T-cell (primary cell): ENCODE measurements at regions not wholly inside any gene's neighbourhood (a gene's known extent, or its start where the extent isn't known, plus 50 kb on each side); places are given as distances from the start of the nearest gene placed in this dataset.
"Not testable (repeated sequence)": the region's sequence is repeated elsewhere in the genome, so short reads cannot be mapped to it uniquely, and the experiment has no call there.

ENCODE experiments used
- ATAC-seq, 4 experiments: fragments of 200-7000 bp in 3 of 4; fragments of 150-1000 bp in 1 of 4; cut with Tn5 transposase; replicated peaks in 1 of 4; 1 replicate in 3 of 4; 2 replicates in 1 of 4; pipeline ENCODE4 v1.10.0; 2021; ENCODE audit warnings: moderate library complexity in 3 of 4, mild to moderate bottlenecking in 2 of 4, moderate number of reproducible peaks in 1 of 4
- CTCF ChIA-PET, 2 donors: fragments of 300-600 bp; sonication (Branson Sonifier 250); formaldehyde crosslinking; loops; one replicate each; lab custom pipeline; 2022; ENCODE audit warnings: antibody characterized with exemption in 2 of 2; lab: Charles Lee
- POLR2A ChIA-PET, 2 donors: fragments of 300-600 bp; sonication (Branson Sonifier 250); formaldehyde crosslinking; loops; one replicate each; lab custom pipeline; 2022; ENCODE audit warnings: antibody characterized with exemption in 2 of 2; lab: Charles Lee
- DNase-seq, 35 experiments: peaks; one replicate each; pipeline versions ENCODE4 v3.0.0 to v3.0.0-alpha.2; 2013 to 2023
- H3K27ac ChIP-seq: one replicate; pipeline ENCODE4 v1.5.1; 2013; ENCODE audit warnings: low read length
- H3K27me3 ChIP-seq, 2 experiments: replicated peaks in 1 of 2; 1 replicate in 1 of 2; 2 replicates in 1 of 2; pipeline versions ENCODE4 v1.6.1 to v1.7.0; 2013; ENCODE audit warnings: low read length in 1 of 2, mixed read lengths in 1 of 2; ENCODE audit not compliant: control insufficient read depth in 2 of 2, insufficient read depth in 2 of 2; ENCODE audit errors: extremely low read depth in 1 of 2
- H3K36me3 ChIP-seq, 2 donors: 1 replicate in 1 of 2; 2 replicates in 1 of 2; pipeline versions ENCODE4 v1.6.1 to v1.7.0; 2013; ENCODE audit warnings: low read length in 1 of 2; ENCODE audit not compliant: control insufficient read depth in 2 of 2, insufficient read depth in 1 of 2; ENCODE audit errors: extremely low read depth in 1 of 2
- H3K4me1 ChIP-seq, 2 experiments: 1 replicate in 1 of 2; 2 replicates in 1 of 2; pipeline versions ENCODE4 v1.6.1 to v1.7.0; 2013; ENCODE audit warnings: low read length in 2 of 2, mixed read lengths in 1 of 2; ENCODE audit not compliant: insufficient read depth in 2 of 2, control insufficient read depth in 1 of 2; ENCODE audit errors: extremely low read depth in 1 of 2
- H3K4me3 ChIP-seq, 2 donors: 1 replicate in 1 of 2; 2 replicates in 1 of 2; pipeline versions ENCODE4 v1.5.1 to v1.7.0; 2013; ENCODE audit warnings: mild to moderate bottlenecking in 2 of 2, low read length in 1 of 2, moderate library complexity in 1 of 2; ENCODE audit not compliant: control insufficient read depth in 1 of 2; ENCODE audit errors: extremely low read depth in 1 of 2
- H3K9me3 ChIP-seq: 2 replicates; pipeline ENCODE4 v1.7.0; 2013
- H3K27ac Mint-ChIP-seq, 2 donors: one replicate each; pipeline ENCODE4 v1.8.0; 2020 to 2021; ENCODE audit warnings: mild to moderate bottlenecking in 2 of 2, mixed read lengths in 2 of 2
- H3K27me3 Mint-ChIP-seq, 2 donors: one replicate each; pipeline ENCODE4 v1.8.0; 2021 to 2022; ENCODE audit warnings: mixed read lengths in 2 of 2
- H3K36me3 Mint-ChIP-seq: one replicate; pipeline ENCODE4 v1.8.0; 2021; ENCODE audit warnings: mixed read lengths
- H3K4me1 Mint-ChIP-seq, 3 donors: one replicate each; pipeline ENCODE4 v1.8.0; 2020 to 2022; ENCODE audit warnings: mixed read lengths in 3 of 3, mild to moderate bottlenecking in 1 of 3
- H3K4me3 Mint-ChIP-seq, 3 donors: one replicate each; pipeline ENCODE4 v1.8.0; 2020 to 2022; ENCODE audit warnings: mild to moderate bottlenecking in 3 of 3, mixed read lengths in 3 of 3, moderate library complexity in 3 of 3
- H3K9me3 Mint-ChIP-seq, 3 donors: one replicate each; pipeline ENCODE4 v1.8.0; 2020 to 2022; ENCODE audit warnings: mixed read lengths in 3 of 3
- WGBS: methylation state at CpG from one replicate; pipeline ENCODE4 v1.1.5; 2013; ENCODE audit warnings: missing lambda C conversion rate; ENCODE audit not compliant: insufficient coverage; 5-methylcytosine and 5-hydroxymethylcytosine counted together

- Histone ChIP-seq H3K27me3 (no peaks in the 10 kb centered on the region), H3K9me3 (peaks cover 6% of the 10 kb centered on the region), H3K36me3 (no peaks in the 10 kb centered on the region), H3K4me1 (no peaks in the 10 kb centered on the region), H3K4me3 (no peak overlapping the region), H3K27ac (no peak overlapping the region)
- no peak overlapping the region for H3K4me3 Mint-ChIP-seq
- no peak for DNase-seq
- H3K4me1 Mint-ChIP-seq: no peaks in the 10 kb centered on the region
- ATAC-seq: no peak
- no peak overlapping the region for H3K27ac Mint-ChIP-seq
- CTCF ChIA-PET: no interaction called here
- H3K9me3 Mint-ChIP-seq: peaks cover 0 to 11% (median 5%) of the 10 kb centered on the region in 3 donors
- peaks cover 39% of the 10 kb centered on the region for H3K36me3 Mint-ChIP-seq
- POLR2A ChIA-PET: interaction anchor here in 1 of 2 donors (0.8 kb wide), 1 partner anchor 11 kb away, joined by 4 read pairs; no protein-coding TSS in a partner anchor
- no peaks in the 10 kb centered on the region for H3K27me3 Mint-ChIP-seq
Measured at GRCh38 chr19:20412846-20413245, 152.7 kb downstream of the ZNF737 start.

- Histone ChIP-seq H3K4me3 (no peak overlapping the region), H3K36me3 (no peaks in the 10 kb centered on the region), H3K9me3 (peaks cover 8% of the 10 kb centered on the region), H3K27ac (no peak overlapping the region), H3K4me1 (no peaks in the 10 kb centered on the region), H3K27me3 (no peaks in the 10 kb centered on the region)
- POLR2A ChIA-PET: no interaction called here
- no peak for ATAC-seq
- H3K27me3 Mint-ChIP-seq: no peaks in the 10 kb centered on the region
- H3K27ac Mint-ChIP-seq: no peak overlapping the region
- no peaks in the 10 kb centered on the region for H3K4me1 Mint-ChIP-seq
- CTCF ChIA-PET: no interaction called here
- no peak overlapping the region for H3K4me3 Mint-ChIP-seq
- H3K36me3 Mint-ChIP-seq: peaks cover 31% of the 10 kb centered on the region
- DNase-seq: no peak
- peaks cover 17 to 33% (median 33%) of the 10 kb centered on the region in 3 donors for H3K9me3 Mint-ChIP-seq
Measured at GRCh38 chr19:20397292-20397691, 168.3 kb downstream of the ZNF737 start.

GRCh38 chr19:20388706-20389225 lies 176.8 kb downstream of the ZNF737 start:
- Mint-ChIP-seq H3K27me3 (peaks cover 0 to 3% of the 10 kb centered on the region in 2 donors), H3K9me3 (peaks cover 11 to 55% (median 32%) of the 10 kb centered on the region in 3 donors), H3K36me3 (no peaks in the 10 kb centered on the region), H3K27ac (no peak overlapping the region), H3K4me1 (no peaks in the 10 kb centered on the region), H3K4me3 (no peak overlapping the region)
- Histone ChIP-seq H3K27me3 (no peaks in the 10 kb centered on the region), H3K9me3 (no peaks in the 10 kb centered on the region), H3K4me3 (no peak overlapping the region), H3K27ac (no peak overlapping the region), H3K36me3 (no peaks in the 10 kb centered on the region), H3K4me1 (no peaks in the 10 kb centered on the region)
- CTCF ChIA-PET: no interaction called here
- POLR2A ChIA-PET: no interaction called here
- no peak for ATAC-seq
- no peak for DNase-seq
- no CpG with 5 or more reads among the region's 6 CpGs for WGBS

GRCh38 chr19:20385061-20385460 lies 180.5 kb downstream of the ZNF737 start:
- ChIA-PET CTCF (no interaction called here), POLR2A (no interaction called here)
- no peak overlapping the region for H3K27ac Mint-ChIP-seq
- no CpG with 5 or more reads among the region's 2 CpGs for WGBS
- peaks cover 0 to 3% of the 10 kb centered on the region in 2 donors for H3K27me3 Mint-ChIP-seq
- DNase-seq (no peak), ATAC-seq (no peak)
- Histone ChIP-seq H3K9me3 (no peaks in the 10 kb centered on the region), H3K27ac (no peak overlapping the region), H3K4me3 (no peak overlapping the region), H3K36me3 (no peaks in the 10 kb centered on the region), H3K27me3 (no peaks in the 10 kb centered on the region), H3K4me1 (no peaks in the 10 kb centered on the region)
- no peaks in the 10 kb centered on the region for H3K36me3 Mint-ChIP-seq
- no peaks in the 10 kb centered on the region for H3K4me1 Mint-ChIP-seq
- no peak overlapping the region for H3K4me3 Mint-ChIP-seq
- peaks cover 15 to 50% (median 29%) of the 10 kb centered on the region in 3 donors for H3K9me3 Mint-ChIP-seq

GRCh38 chr19:20371911-20372310 lies 193.7 kb downstream of the ZNF737 start:
- Histone ChIP-seq H3K27me3 (peaks cover 0 to 3% of the 10 kb centered on the region in 2 experiments), H3K36me3 (no peaks in the 10 kb centered on the region), H3K4me3 (no peak overlapping the region), H3K27ac (no peak overlapping the region), H3K4me1 (no peaks in the 10 kb centered on the region), H3K9me3 (no peaks in the 10 kb centered on the region)
- CTCF ChIA-PET: no interaction called here
- no peak for ATAC-seq
- POLR2A ChIA-PET: no interaction called here
- Mint-ChIP-seq H3K4me3 (no peak overlapping the region), H3K4me1 (peaks cover 0 to 4% (median 3%) of the 10 kb centered on the region in 3 donors), H3K9me3 (peaks cover 18 to 25% (median 23%) of the 10 kb centered on the region in 3 donors), H3K27me3 (peaks cover 0 to 8% of the 10 kb centered on the region in 2 donors), H3K36me3 (no peaks in the 10 kb centered on the region), H3K27ac (no peak overlapping the region)
- no CpG with 5 or more reads among the region's 6 CpGs for WGBS
- no peak for DNase-seq

GRCh38 chr19:20371304-20371703 lies 194.3 kb downstream of the ZNF737 start:
- DNase-seq, H3K4me1 ChIP-seq, H3K36me3 ChIP-seq, H3K36me3 Mint-ChIP-seq, H3K27me3 ChIP-seq, H3K27ac ChIP-seq, CTCF ChIA-PET, H3K27ac Mint-ChIP-seq, H3K4me3 Mint-ChIP-seq, ATAC-seq, H3K9me3 ChIP-seq, H3K4me3 ChIP-seq, POLR2A ChIA-PET, H3K4me1 Mint-ChIP-seq: not testable (repeated sequence)
- peaks cover 0 to 10% of the 10 kb centered on the region in 2 donors for H3K27me3 Mint-ChIP-seq
- peaks cover 18 to 24% (median 22%) of the 10 kb centered on the region in 3 donors for H3K9me3 Mint-ChIP-seq
- 100% methylated on average over 1 of the region's 6 CpGs for WGBS

- Mint-ChIP-seq H3K4me3 (no peak overlapping the region), H3K27me3 (peaks cover 5 to 10% of the 10 kb centered on the region in 2 donors), H3K9me3 (peaks cover 16% of the 10 kb centered on the region in 3 donors), H3K27ac (no peak overlapping the region), H3K4me1 (peaks cover 0 to 4% (median 3%) of the 10 kb centered on the region in 3 donors), H3K36me3 (no peaks in the 10 kb centered on the region)
- Histone ChIP-seq H3K27me3 (no peaks in the 10 kb centered on the region), H3K4me1 (no peaks in the 10 kb centered on the region), H3K9me3 (no peaks in the 10 kb centered on the region), H3K36me3 (no peaks in the 10 kb centered on the region), H3K27ac (no peak overlapping the region), H3K4me3 (no peak overlapping the region)
- ChIA-PET CTCF (no interaction called here), POLR2A (no interaction called here)
- WGBS: 47% methylated on average over 5 of the region's 8 CpGs
- no peak for DNase-seq
- ATAC-seq: no peak
Measured at GRCh38 chr19:20367811-20368294, 197.7 kb downstream of the ZNF737 start.
